GM23338 (cell line): ENCODE measurements at regions not wholly inside any gene's neighbourhood (a gene's known extent, or its start where the extent isn't known, plus 50 kb on each side); places are given as distances from the start of the nearest gene placed in this dataset.

Experiments used
- ATAC-seq: fragments of 200-7000 bp; cut with Tn5 transposase; 3 replicates; pipeline ENCODE4 v1.9.1; 2020
- DNase-seq: peaks from one replicate; pipeline ENCODE4 v3.0.0-alpha.2; 2015; ENCODE audit warnings: low spot score
- H2AFZ ChIP-seq: fragments of 200-600 bp; sonication (generic); 2 replicates; pipeline ENCODE4 v1.8.0; 2016; ENCODE audit warnings: antibody characterized with exemption, mild to moderate bottlenecking, moderate library complexity
- H3F3A ChIP-seq: fragments of 200-600 bp; sonication (generic); replicated peaks from 2 replicates; pipeline ENCODE4 v1.8.0; 2017; ENCODE audit warnings: antibody characterized with exemption, mixed run types, low read depth
- H3K27ac ChIP-seq: fragments of 200-600 bp; sonication (generic); 2 replicates; pipeline ENCODE4 v1.6.1; 2016; ENCODE audit warnings: low read depth
- H3K27me3 ChIP-seq: fragments of 200-600 bp; sonication (generic); 2 replicates; pipeline ENCODE4 v1.8.0; 2016; ENCODE audit warnings: mild to moderate bottlenecking, mixed run types, moderate library complexity; ENCODE audit not compliant: insufficient read depth
- H3K36me3 ChIP-seq: fragments of 200-600 bp; sonication (generic); 2 replicates; pipeline ENCODE4 v1.8.0; 2016; ENCODE audit warnings: mild to moderate bottlenecking; ENCODE audit not compliant: insufficient read depth
- H3K4me1 ChIP-seq: fragments of 200-600 bp; sonication (generic); 2 replicates; pipeline ENCODE4 v1.8.0; 2016; ENCODE audit warnings: mild to moderate bottlenecking, moderate library complexity; ENCODE audit not compliant: insufficient read depth
- H3K4me2 ChIP-seq: fragments of 200-600 bp; sonication (generic); 2 replicates; pipeline ENCODE4 v1.7.1; 2017; ENCODE audit warnings: mixed run types
- H3K4me3 ChIP-seq: fragments of 200-600 bp; sonication (generic); 2 replicates; pipeline ENCODE4 v1.6.1; 2016; ENCODE audit warnings: mixed run types
- H3K79me2 ChIP-seq: fragments of 200-600 bp; sonication (generic); replicated peaks from 2 replicates; pipeline ENCODE4 v1.8.0; 2017; ENCODE audit warnings: mild to moderate bottlenecking; ENCODE audit not compliant: insufficient read depth
- H3K9me2 ChIP-seq: fragments of 200-600 bp; sonication (generic); 2 replicates; pipeline ENCODE4 v1.8.0; 2017; ENCODE audit not compliant: insufficient read depth
- H4K20me1 ChIP-seq: fragments of 200-600 bp; sonication (generic); replicated peaks from 2 replicates; pipeline ENCODE4 v1.8.0; 2017; ENCODE audit warnings: mild to moderate bottlenecking; ENCODE audit not compliant: insufficient read depth
- H3K27ac Mint-ChIP-seq: 2 replicates; pipeline ENCODE4 v1.8.0; 2020; ENCODE audit warnings: inconsistent platforms, mild to moderate bottlenecking, moderate library complexity, mixed read lengths
- H3K27me3 Mint-ChIP-seq: 3 replicates; pipeline ENCODE4 v1.8.0; 2022; ENCODE audit warnings: low read depth, mild to moderate bottlenecking, moderate library complexity, mixed read lengths, inconsistent platforms; ENCODE audit not compliant: insufficient read depth, poor library complexity
- H3K36me3 Mint-ChIP-seq: 3 replicates; pipeline ENCODE4 v1.8.0; 2021; ENCODE audit warnings: low read depth, mild to moderate bottlenecking, inconsistent platforms, moderate library complexity, mixed read lengths
- H3K4me1 Mint-ChIP-seq: 3 replicates; pipeline ENCODE4 v1.8.0; 2020; ENCODE audit warnings: mild to moderate bottlenecking, inconsistent platforms, mixed read lengths
- H3K4me3 Mint-ChIP-seq: 3 replicates; pipeline ENCODE4 v1.8.0; 2021; ENCODE audit warnings: moderate library complexity, mild to moderate bottlenecking, inconsistent platforms, mixed read lengths
- H3K9me3 Mint-ChIP-seq: 3 replicates; pipeline ENCODE4 v1.8.0; 2020; ENCODE audit warnings: moderate library complexity, mild to moderate bottlenecking, inconsistent platforms, mixed read lengths
- CTCF ChIP-seq, 2 experiments: fragments of 200-600 bp in 1 of 2; sonication (generic) in 1 of 2; conservative IDR thresholded peaks; 2 replicates each; pipeline versions ENCODE4 v1.5.1 to v1.6.1; 2016 to 2017; ENCODE audit warnings: antibody characterized with exemption in 2 of 2, low read depth in 2 of 2, mild to moderate bottlenecking in 2 of 2, moderate library complexity in 1 of 2
- ETS1 ChIP-seq: IDR thresholded peaks from 2 replicates; pipeline ENCODE4 v1.6.1; 2016; ENCODE audit warnings: antibody characterized with exemption
- EZH2 ChIP-seq: fragments of 200-600 bp; sonication (generic); IDR thresholded peaks from one replicate; pipeline ENCODE4 v1.8.0; 2017; ENCODE audit warnings: antibody characterized with exemption, mild to moderate bottlenecking, low read depth; ENCODE audit not compliant: unreplicated experiment
- EZH2phosphoT487 ChIP-seq: fragments of 200-600 bp; sonication (generic); IDR thresholded peaks from one replicate; pipeline ENCODE4 v1.8.1; 2018; ENCODE audit warnings: antibody characterized with exemption; ENCODE audit not compliant: unreplicated experiment
- JUNB ChIP-seq: IDR thresholded peaks from one replicate; pipeline ENCODE4 v1.6.1; 2016; ENCODE audit warnings: antibody characterized with exemption; ENCODE audit not compliant: unreplicated experiment
- POLR2AphosphoS5 ChIP-seq: IDR thresholded peaks from 2 replicates; pipeline ENCODE4 v1.6.1; 2016; ENCODE audit warnings: antibody characterized with exemption, low read depth
- ZNF114 ChIP-seq: fragments of 250-450 bp; sonication (Bioruptor Pico); IDR thresholded peaks from 2 replicates; pipeline ENCODE4 v1.5.0; 2020; ENCODE audit warnings: mild to moderate bottlenecking, moderate library complexity
- TF ChIP-seq, protein P1 (sequence below): IDR thresholded peaks from one replicate; pipeline ENCODE4 v1.6.1; 2018; ENCODE audit warnings: antibody characterized with exemption; ENCODE audit not compliant: unreplicated experiment

DNA sequence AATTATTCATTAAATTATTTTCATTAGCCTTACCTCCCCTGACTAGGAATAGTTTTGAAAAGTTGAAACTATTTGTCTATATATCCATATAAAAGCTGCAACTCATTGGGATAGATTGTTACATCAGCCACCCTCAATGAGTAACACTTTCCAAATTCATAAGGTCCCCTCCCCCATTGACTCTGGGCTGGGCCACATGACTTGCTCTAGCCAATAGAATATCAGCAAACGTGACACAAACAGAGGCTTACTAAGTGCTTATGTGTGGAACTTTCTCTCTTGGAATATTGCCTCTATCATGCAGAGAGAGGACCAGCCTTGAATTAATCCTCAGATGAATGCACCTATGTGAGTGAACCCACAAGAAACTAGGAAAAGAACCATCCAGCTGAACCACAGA, 213.7 kb downstream of the CCDC59 start:
- peaks cover 22% of the 10 kb centered on the region for H3K36me3 Mint-ChIP-seq

More for the DNA sequence above, 213.7 kb downstream of the CCDC59 start:
- no peak overlapping the region for H2AFZ ChIP-seq
- H3K4me1 ChIP-seq, result peaks cover 6% of the 10 kb centered on the region; the same call in 1 of the 2 replicates
- H3K27ac ChIP-seq, result no peak overlapping the region
- no peak overlapping the region for H3K4me2 ChIP-seq
- H3K79me2 ChIP-seq, result no peaks in the 10 kb centered on the region
- H3F3A ChIP-seq, result no peaks in the 10 kb centered on the region
- Mint-ChIP-seq H3K4me1 (peaks cover 12% of the 10 kb centered on the region), H3K4me3 (no peak overlapping the region), H3K9me3 (peaks cover 17% of the 10 kb centered on the region; the same call in 2 of the 3 replicates), H3K27ac (no peak overlapping the region; the same call in 1 of the 2 replicates), H3K27me3 (no peaks in the 10 kb centered on the region)
- H3K27me3 ChIP-seq, result no peaks in the 10 kb centered on the region
- H3K4me3 ChIP-seq, result no peak overlapping the region
- ATAC-seq (no peak), DNase-seq (no peak)
- H4K20me1 ChIP-seq, result no peaks in the 10 kb centered on the region
- H3K36me3 ChIP-seq, result no peaks in the 10 kb centered on the region
- H3K9me2 ChIP-seq, result 0 out of 2 replicates have a peak, but pooled peaks cover 3% of the 10 kb centered on the region
- no peak for TF ChIP-seq EZH2phosphoT487
- no peak for TF ChIP-seq EZH2
- no peak for TF ChIP-seq POLR2AphosphoS5
- TF ChIP-seq ZNF114, result no peak
- TF ChIP-seq ETS1, result no peak
- TF ChIP-seq, protein P1, sequence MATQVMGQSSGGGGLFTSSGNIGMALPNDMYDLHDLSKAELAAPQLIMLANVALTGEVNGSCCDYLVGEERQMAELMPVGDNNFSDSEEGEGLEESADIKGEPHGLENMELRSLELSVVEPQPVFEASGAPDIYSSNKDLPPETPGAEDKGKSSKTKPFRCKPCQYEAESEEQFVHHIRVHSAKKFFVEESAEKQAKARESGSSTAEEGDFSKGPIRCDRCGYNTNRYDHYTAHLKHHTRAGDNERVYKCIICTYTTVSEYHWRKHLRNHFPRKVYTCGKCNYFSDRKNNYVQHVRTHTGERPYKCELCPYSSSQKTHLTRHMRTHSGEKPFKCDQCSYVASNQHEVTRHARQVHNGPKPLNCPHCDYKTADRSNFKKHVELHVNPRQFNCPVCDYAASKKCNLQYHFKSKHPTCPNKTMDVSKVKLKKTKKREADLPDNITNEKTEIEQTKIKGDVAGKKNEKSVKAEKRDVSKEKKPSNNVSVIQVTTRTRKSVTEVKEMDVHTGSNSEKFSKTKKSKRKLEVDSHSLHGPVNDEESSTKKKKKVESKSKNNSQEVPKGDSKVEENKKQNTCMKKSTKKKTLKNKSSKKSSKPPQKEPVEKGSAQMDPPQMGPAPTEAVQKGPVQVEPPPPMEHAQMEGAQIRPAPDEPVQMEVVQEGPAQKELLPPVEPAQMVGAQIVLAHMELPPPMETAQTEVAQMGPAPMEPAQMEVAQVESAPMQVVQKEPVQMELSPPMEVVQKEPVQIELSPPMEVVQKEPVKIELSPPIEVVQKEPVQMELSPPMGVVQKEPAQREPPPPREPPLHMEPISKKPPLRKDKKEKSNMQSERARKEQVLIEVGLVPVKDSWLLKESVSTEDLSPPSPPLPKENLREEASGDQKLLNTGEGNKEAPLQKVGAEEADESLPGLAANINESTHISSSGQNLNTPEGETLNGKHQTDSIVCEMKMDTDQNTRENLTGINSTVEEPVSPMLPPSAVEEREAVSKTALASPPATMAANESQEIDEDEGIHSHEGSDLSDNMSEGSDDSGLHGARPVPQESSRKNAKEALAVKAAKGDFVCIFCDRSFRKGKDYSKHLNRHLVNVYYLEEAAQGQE, result no peak
- TF ChIP-seq JUNB, result no peak
- TF ChIP-seq CTCF (conservative IDR thresholded peaks at IDR 0.05; ENCODE audit: low read depth in 2 of 2), result no peak
